Esophagus squamous epithelium (tissue), 4 donors: ENCODE measurements at regions not wholly inside any gene's neighbourhood (a gene's known extent, or its start where the extent isn't known, plus 50 kb on each side); places are given as distances from the start of the nearest gene placed in this dataset.

Source experiments
- POLR2A ChIP-seq, 4 donors: fragments of 450-650 bp; IDR thresholded peaks; one replicate each; pipeline ENCODE4 v1.6.1; 2017; ENCODE audit warnings: antibody characterized with exemption in 4 of 4, mild to moderate bottlenecking in 4 of 4, moderate library complexity in 3 of 4
- TF ChIP-seq, protein P1 (sequence below), 6 experiments: fragments of 450-650 bp in 4 of 6; fragments of 200-600 bp in 2 of 6; sonication (generic) in 2 of 6; IDR thresholded peaks; one replicate each; pipeline ENCODE4 v1.5.1; 2016 to 2019; ENCODE audit warnings: antibody characterized with exemption in 6 of 6, mild to moderate bottlenecking in 4 of 6, moderate library complexity in 4 of 6

DNA sequence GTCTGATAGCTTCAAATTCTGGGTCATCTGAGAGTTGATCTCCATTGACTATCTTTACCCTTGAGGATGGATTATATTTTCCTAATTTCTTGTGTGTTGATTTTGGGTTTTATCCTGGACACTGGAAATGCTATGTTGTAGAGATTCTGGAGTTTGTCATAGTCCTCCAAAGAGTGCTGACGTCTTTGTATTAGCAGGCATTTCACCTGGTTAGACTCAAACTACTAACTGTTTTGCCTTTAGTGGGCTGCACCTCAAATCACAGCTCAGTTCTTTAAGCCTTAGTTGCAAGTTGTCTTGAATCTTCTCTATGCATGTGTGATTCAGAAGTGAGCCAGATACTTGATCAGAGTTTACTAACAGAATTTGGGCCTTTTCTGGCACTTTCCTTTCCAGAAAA lies 264.3 kb downstream of the RPS24 start:
- TF ChIP-seq, protein P1, sequence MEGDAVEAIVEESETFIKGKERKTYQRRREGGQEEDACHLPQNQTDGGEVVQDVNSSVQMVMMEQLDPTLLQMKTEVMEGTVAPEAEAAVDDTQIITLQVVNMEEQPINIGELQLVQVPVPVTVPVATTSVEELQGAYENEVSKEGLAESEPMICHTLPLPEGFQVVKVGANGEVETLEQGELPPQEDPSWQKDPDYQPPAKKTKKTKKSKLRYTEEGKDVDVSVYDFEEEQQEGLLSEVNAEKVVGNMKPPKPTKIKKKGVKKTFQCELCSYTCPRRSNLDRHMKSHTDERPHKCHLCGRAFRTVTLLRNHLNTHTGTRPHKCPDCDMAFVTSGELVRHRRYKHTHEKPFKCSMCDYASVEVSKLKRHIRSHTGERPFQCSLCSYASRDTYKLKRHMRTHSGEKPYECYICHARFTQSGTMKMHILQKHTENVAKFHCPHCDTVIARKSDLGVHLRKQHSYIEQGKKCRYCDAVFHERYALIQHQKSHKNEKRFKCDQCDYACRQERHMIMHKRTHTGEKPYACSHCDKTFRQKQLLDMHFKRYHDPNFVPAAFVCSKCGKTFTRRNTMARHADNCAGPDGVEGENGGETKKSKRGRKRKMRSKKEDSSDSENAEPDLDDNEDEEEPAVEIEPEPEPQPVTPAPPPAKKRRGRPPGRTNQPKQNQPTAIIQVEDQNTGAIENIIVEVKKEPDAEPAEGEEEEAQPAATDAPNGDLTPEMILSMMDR (IDR thresholded peaks at IDR 0.05): no peak
- TF ChIP-seq POLR2A (IDR thresholded peaks at IDR 0.05): no peak
